ENCODE measurements at regions not wholly inside any gene's neighbourhood (a gene's known extent, or its start where the extent isn't known, plus 50 kb on each side); places are given as distances from the start of the nearest gene placed in this dataset.

DNA sequence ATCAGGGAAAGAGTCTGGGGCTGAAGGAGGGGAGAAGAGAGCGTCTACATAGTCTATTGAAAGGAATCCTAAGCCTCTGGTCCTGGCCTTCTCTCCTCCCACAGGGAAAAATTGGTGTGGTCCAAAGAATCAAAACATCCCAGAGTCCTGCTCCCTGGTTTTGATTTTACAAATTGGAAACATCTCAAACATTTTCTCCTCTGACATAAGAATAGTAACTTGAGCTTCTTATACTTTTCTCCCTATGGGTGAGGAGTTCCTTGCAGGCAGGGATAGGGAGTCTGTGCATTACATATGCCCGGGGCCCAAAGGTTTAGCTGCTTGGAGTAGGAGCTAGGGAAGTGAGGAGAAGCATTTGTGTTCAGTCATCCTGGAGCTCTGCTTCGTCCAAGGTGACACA lies 120.0 kb upstream of the GGTLC1 start:
- TF ChIP-seq, protein P1, sequence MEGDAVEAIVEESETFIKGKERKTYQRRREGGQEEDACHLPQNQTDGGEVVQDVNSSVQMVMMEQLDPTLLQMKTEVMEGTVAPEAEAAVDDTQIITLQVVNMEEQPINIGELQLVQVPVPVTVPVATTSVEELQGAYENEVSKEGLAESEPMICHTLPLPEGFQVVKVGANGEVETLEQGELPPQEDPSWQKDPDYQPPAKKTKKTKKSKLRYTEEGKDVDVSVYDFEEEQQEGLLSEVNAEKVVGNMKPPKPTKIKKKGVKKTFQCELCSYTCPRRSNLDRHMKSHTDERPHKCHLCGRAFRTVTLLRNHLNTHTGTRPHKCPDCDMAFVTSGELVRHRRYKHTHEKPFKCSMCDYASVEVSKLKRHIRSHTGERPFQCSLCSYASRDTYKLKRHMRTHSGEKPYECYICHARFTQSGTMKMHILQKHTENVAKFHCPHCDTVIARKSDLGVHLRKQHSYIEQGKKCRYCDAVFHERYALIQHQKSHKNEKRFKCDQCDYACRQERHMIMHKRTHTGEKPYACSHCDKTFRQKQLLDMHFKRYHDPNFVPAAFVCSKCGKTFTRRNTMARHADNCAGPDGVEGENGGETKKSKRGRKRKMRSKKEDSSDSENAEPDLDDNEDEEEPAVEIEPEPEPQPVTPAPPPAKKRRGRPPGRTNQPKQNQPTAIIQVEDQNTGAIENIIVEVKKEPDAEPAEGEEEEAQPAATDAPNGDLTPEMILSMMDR (IDR thresholded peaks at IDR 0.05; ENCODE audit: extremely low read depth, insufficient read depth, missing control alignments), result no peak
- DNase-seq (ENCODE audit: low spot score), result no peak
- in situ Hi-C loops (cut with MboI; ENCODE audit: low pct_unique_long_range_greater_than_20kb, low sequenced_read_pairs, unreplicated experiment), result no loop called here

DNA sequence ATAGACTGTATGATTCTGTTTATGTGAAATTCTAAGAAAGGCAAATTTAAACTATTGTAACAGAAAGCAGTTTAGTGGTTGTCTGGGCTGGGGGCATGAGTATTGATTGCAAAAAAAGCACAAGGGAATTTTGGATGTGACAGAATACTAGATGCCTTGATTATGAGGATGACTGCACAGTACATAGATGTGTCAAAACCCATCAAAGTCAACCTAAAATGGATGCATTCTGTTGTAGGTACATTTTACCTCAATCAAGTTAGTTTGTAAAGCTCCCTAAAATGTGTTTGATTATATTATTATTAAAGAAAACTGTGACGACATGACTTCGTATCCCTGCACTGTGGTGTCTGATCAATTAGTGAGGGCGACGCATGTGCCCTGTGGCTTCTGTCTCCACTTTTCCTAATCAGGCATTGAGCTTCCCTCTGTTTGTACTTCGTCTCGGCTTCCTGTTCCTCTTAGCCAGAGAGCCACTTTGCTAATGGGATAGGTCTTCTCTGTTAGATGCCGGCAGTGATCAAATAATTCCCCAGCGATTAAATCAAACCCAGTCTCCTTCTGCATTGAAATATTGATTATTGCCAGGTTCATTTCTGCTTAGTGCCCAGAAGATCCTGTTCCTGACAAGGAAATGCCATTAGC lies 118.3 kb upstream of the GGTLC1 start:
- in situ Hi-C loops (cut with MboI; ENCODE audit: low pct_unique_long_range_greater_than_20kb, low sequenced_read_pairs, unreplicated experiment), result no loop called here
- DNase-seq (ENCODE audit: low spot score), result no peak
- TF ChIP-seq, protein P1 (IDR thresholded peaks at IDR 0.05; ENCODE audit: extremely low read depth, insufficient read depth, missing control alignments), result no peak

DNA sequence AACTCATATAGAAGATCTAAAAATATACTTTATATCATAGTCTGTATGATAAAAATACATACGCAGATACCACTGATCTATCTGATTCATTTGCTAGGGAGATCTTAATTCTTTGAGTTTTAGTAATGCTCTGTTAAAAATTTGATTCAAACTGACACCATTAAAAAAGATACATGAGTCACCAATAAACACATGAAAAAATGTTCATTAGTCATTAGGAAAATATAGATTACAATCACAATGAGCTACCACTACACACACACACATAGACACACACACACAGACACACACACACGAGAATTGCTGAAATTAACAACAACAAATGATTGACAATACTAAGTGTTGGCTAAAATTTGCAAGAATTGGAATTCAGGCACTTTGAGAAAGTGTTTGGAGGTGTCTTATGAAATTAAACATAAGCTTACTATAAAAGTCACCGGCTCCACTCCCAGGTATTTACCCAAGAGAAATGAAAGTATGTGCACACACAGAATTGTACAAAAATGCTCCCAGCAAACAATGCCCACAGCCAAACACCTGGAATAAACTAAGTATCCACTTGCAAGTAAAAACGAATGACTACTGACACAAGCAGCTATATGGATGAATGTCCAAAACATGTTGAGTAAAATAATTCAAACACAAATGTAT lies 117.7 kb upstream of the GGTLC1 start:
- in situ Hi-C loops (cut with MboI; ENCODE audit: low pct_unique_long_range_greater_than_20kb, low sequenced_read_pairs, unreplicated experiment), result no loop called here
- DNase-seq (ENCODE audit: low spot score), result no peak
- TF ChIP-seq, protein P1 (IDR thresholded peaks at IDR 0.05; ENCODE audit: extremely low read depth, insufficient read depth, missing control alignments), result no peak

DNA sequence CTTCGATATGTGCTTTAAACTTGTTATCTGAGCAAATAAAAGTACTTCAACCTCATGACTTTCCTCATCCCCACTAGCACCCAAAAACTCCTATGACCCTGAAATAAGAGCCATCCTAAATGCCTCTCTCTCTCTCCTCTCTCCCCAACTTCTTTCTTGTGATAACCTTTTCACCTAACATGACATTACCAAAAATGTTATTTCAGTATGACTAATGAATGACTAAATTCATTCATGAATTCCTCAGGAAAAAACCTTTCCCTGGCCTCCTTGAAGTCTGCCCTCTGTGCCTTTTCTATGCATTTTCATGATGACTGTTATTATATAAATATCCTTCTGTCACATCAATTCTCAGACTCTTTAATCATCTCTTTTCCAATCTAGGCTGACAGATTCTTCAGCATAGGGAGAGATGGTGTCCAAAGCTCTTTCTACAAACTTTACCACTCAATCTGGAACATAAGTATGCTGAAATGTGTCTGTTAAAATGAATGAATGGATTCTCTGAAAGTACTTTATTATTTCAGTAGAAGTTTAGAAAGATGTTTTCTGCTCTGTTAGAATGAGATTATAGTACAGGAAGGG lies 114.3 kb upstream of the GGTLC1 start:
- TF ChIP-seq, protein P1 (IDR thresholded peaks at IDR 0.05; ENCODE audit: extremely low read depth, insufficient read depth, missing control alignments), result no peak
- no peak for DNase-seq (ENCODE audit: low spot score)
- in situ Hi-C loops (cut with MboI; ENCODE audit: low pct_unique_long_range_greater_than_20kb, low sequenced_read_pairs, unreplicated experiment), result no loop called here

DNA sequence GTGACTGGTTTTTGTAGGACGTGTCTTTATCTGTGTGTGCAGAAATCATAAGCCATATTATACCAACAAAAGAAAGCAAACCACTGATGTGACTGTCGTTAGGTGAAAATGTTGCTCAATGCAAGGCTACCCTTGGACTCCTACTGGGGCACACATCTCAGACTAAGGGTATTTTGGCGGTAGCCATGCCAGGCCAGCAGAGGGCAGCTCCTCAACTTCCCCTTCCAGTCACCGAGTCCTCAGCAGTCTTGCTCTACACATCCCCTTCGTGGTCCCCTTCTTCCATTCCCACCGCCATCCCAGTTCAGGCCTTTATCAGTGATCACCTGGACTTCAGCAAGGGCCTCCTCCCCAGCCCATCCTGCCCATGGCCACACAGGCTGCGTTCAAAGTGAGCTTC lies 113.7 kb upstream of the GGTLC1 start:
- DNase-seq (ENCODE audit: low spot score), result no peak
- in situ Hi-C loops (cut with MboI; ENCODE audit: low pct_unique_long_range_greater_than_20kb, low sequenced_read_pairs, unreplicated experiment), result no loop called here
- TF ChIP-seq, protein P1 (IDR thresholded peaks at IDR 0.05; ENCODE audit: extremely low read depth, insufficient read depth, missing control alignments), result peak; percentile 41

DNA sequence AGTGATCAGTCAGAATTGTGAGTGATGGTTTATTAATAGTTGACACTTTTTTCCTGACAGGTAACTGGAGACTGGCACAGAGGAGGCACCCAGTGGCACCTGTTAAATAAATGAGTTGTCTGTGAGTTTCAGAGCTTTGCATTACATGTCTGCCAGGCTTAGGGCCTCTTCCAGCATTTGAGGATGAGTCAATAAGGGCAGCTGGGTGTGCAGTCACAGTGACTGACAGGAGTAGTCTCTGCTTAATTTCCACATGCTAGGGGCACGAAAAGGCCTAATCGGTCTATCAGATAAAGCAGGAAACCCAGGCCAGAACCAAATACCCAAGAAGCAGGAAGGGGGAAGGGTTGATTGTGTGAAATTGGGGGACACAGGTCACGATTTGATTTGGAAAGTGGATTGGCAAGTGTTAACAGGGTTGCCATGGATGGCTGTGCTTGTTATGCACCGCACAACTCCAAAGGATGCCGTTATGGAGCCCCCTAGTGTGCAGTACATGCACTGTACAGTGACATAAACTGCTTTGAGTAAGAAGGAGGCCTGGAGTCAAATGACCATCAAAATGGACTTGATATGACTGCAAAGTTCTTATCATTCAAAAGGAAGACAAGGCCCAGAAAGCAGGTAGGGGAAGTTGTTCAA lies 111.9 kb upstream of the GGTLC1 start:
- TF ChIP-seq, protein P1 (IDR thresholded peaks at IDR 0.05; ENCODE audit: extremely low read depth, insufficient read depth, missing control alignments), result peak; percentile 68
- peak; percentile 21 for DNase-seq (ENCODE audit: low spot score)
- in situ Hi-C loops (cut with MboI; ENCODE audit: low pct_unique_long_range_greater_than_20kb, low sequenced_read_pairs, unreplicated experiment), result no loop called here

Measured in GM13977 (cell line).